Kidney epithelial cell (primary cell): ENCODE measurements at regions not wholly inside any gene's neighbourhood (a gene's known extent, or its start where the extent isn't known, plus 50 kb on each side); places are given as distances from the start of the nearest gene placed in this dataset.

Source experiments
- DNase-seq: peaks from one replicate; pipeline ENCODE4 v3.0.0-alpha.2; 2010; ENCODE audit warnings: low read depth
- H3K27me3 ChIP-seq: 2 replicates; pipeline ENCODE4 v1.6.0; 2011; ENCODE audit warnings: low read length; ENCODE audit not compliant: control insufficient read depth, insufficient read depth
- H3K36me3 ChIP-seq: 2 replicates; pipeline ENCODE4 v1.5.1; 2011; ENCODE audit warnings: low read length; ENCODE audit not compliant: control insufficient read depth, insufficient read depth
- H3K4me3 ChIP-seq: 2 replicates; pipeline ENCODE4 v1.5.1; 2011; ENCODE audit warnings: low read depth, mild to moderate bottlenecking, control low read depth, low read length
- CTCF ChIP-seq: IDR thresholded peaks from 2 replicates; pipeline ENCODE4 v1.5.1; 2011; ENCODE audit warnings: mild to moderate bottlenecking, moderate library complexity, low read length, control low read depth, inconsistent platforms; ENCODE audit not compliant: insufficient read depth, poor library complexity, severe bottlenecking

GRCh38 chr2:187949859-187950258 lies 341.8 kb upstream of the GULP1 start:
- TF ChIP-seq CTCF, result no peak
- Histone ChIP-seq H3K4me3 (no peak overlapping the region), H3K27me3 (no peaks in the 10 kb centered on the region), H3K36me3 (no peaks in the 10 kb centered on the region)
- DNase-seq, result no peak

GRCh38 chr2:187951470-187952218 lies 340.0 kb upstream of the GULP1 start:
- no peak for TF ChIP-seq CTCF
- H3K4me3 ChIP-seq, result no peak overlapping the region
- H3K36me3 ChIP-seq, result no peaks in the 10 kb centered on the region
- H3K27me3 ChIP-seq, result no peaks in the 10 kb centered on the region
- no peak for DNase-seq

- Histone ChIP-seq H3K27me3 (no peaks in the 10 kb centered on the region), H3K4me3 (no peak overlapping the region), H3K36me3 (no peaks in the 10 kb centered on the region)
- no peak for TF ChIP-seq CTCF
- peak; percentile 28 for DNase-seq
These were observed 334.7 kb upstream of the GULP1 start for GRCh38 chr2:187956906-187957534.

- no peaks in the 10 kb centered on the region for H3K27me3 ChIP-seq
- DNase-seq, result peak; percentile 64
- H3K36me3 ChIP-seq, result no peaks in the 10 kb centered on the region
- H3K4me3 ChIP-seq, result no peak overlapping the region
- no peak for TF ChIP-seq CTCF
These were observed 331.9 kb upstream of the GULP1 start for GRCh38 chr2:187959821-187960220.

- TF ChIP-seq CTCF, result no peak
- Histone ChIP-seq H3K36me3 (no peaks in the 10 kb centered on the region), H3K27me3 (no peaks in the 10 kb centered on the region), H3K4me3 (no peak overlapping the region)
- no peak for DNase-seq
These were observed 329.1 kb upstream of the GULP1 start for GRCh38 chr2:187962538-187962937.
